Natural killer cell (primary cell): ENCODE measurements at regions not wholly inside any gene's neighbourhood (a gene's known extent, or its start where the extent isn't known, plus 50 kb on each side); places are given as distances from the start of the nearest gene placed in this dataset.
"Not testable (repeated sequence)": the region's sequence is repeated elsewhere in the genome, so short reads cannot be mapped to it uniquely, and the experiment has no call there.

Source experiments
- ATAC-seq, 3 donors: fragments of 150-1000 bp in 2 of 3; fragments of 200-7000 bp in 1 of 3; cut with Tn5 transposase; 1 replicate in 1 of 3; 2 replicates in 2 of 3; pipeline ENCODE4 v1.10.0; 2021; ENCODE audit warnings: mild to moderate bottlenecking in 2 of 3, moderate library complexity in 2 of 3
- DNase-seq, 2 donors: peaks; one replicate each; pipeline versions ENCODE4 v3.0.0 to v3.0.0-alpha.2; 2013 to 2021; ENCODE audit warnings: mixed read lengths in 1 of 2
- H3K27ac ChIP-seq: one replicate; pipeline ENCODE4 v1.5.1; 2013; ENCODE audit warnings: mild to moderate bottlenecking, low read length
- H3K27me3 ChIP-seq: one replicate; pipeline ENCODE4 v1.6.1; 2013; ENCODE audit warnings: low read length; ENCODE audit not compliant: control insufficient read depth, insufficient read depth
- H3K36me3 ChIP-seq: one replicate; pipeline ENCODE4 v1.6.1; 2013; ENCODE audit warnings: low read length; ENCODE audit not compliant: control insufficient read depth, insufficient read depth
- H3K4me1 ChIP-seq: one replicate; pipeline ENCODE4 v1.6.1; 2013; ENCODE audit warnings: low read length; ENCODE audit not compliant: control insufficient read depth, insufficient read depth
- H3K4me3 ChIP-seq: one replicate; pipeline ENCODE4 v1.5.1; 2013; ENCODE audit warnings: low read length
- H3K9me3 ChIP-seq: one replicate; pipeline ENCODE4 v1.6.1; 2013; ENCODE audit warnings: low read length; ENCODE audit not compliant: control insufficient read depth, insufficient read depth
- H3K27ac Mint-ChIP-seq, 2 donors: one replicate each; pipeline ENCODE4 v1.8.0; 2022; ENCODE audit warnings: mild to moderate bottlenecking in 2 of 2, mixed read lengths in 2 of 2, moderate library complexity in 1 of 2
- H3K27me3 Mint-ChIP-seq, 2 donors: one replicate each; pipeline ENCODE4 v1.8.0; 2022; ENCODE audit warnings: low read depth in 2 of 2, mixed read lengths in 2 of 2
- H3K36me3 Mint-ChIP-seq: one replicate; pipeline ENCODE4 v1.8.0; 2022; ENCODE audit warnings: mixed read lengths
- H3K4me1 Mint-ChIP-seq, 2 donors: one replicate each; pipeline ENCODE4 v1.8.0; 2022; ENCODE audit warnings: mixed read lengths in 2 of 2
- H3K4me3 Mint-ChIP-seq: one replicate; pipeline ENCODE4 v1.8.0; 2022; ENCODE audit warnings: mild to moderate bottlenecking, moderate library complexity, mixed read lengths
- H3K9me3 Mint-ChIP-seq, 2 donors: one replicate each; pipeline ENCODE4 v1.8.0; 2022; ENCODE audit warnings: mixed read lengths in 2 of 2
- WGBS: methylation state at CpG from one replicate; pipeline ENCODE4 v1.1.7; 2013; ENCODE audit warnings: missing lambda C conversion rate; ENCODE audit not compliant: insufficient coverage; 5-methylcytosine and 5-hydroxymethylcytosine counted together
- intact Hi-C: fragments of 100-400 bp; cut with micrococcal nuclease; formaldehyde crosslinking; loops from one replicate; pipeline ENCODE4 v1.14.2; 2022
- TF ChIP-seq, protein P1 (sequence below): fragments of 200-600 bp; IDR thresholded peaks from one replicate; pipeline ENCODE4 v1.8.0; 2022; ENCODE audit warnings: antibody characterized with exemption

DNA sequence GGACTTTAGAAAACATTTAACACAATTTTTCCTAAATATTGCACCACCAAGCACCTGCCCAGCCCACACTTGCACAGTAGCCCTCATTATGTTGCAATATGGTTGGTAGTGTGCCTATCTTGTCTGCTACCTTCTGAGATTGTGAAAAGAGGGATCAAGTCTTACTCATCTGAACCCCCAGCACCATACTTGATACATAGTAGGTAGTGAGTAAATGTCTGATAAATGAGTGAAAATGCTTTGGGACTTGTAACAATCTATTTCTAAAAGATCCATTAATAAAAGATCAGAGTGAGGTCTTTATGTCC, 118.4 kb upstream of the MED14 start:
- H3K4me3 Mint-ChIP-seq, result no peak overlapping the region
- no peaks in the 10 kb centered on the region for H3K9me3 Mint-ChIP-seq
- no peaks in the 10 kb centered on the region for H3K36me3 Mint-ChIP-seq
- no peaks in the 10 kb centered on the region for H3K4me1 ChIP-seq
- no peaks in the 10 kb centered on the region for H3K36me3 ChIP-seq
- no peaks in the 10 kb centered on the region for H3K27me3 ChIP-seq
- H3K4me1 Mint-ChIP-seq, result no peaks in the 10 kb centered on the region
- no peak for DNase-seq
- H3K27ac Mint-ChIP-seq, result no peak overlapping the region
- H3K9me3 ChIP-seq, result no peaks in the 10 kb centered on the region
- TF ChIP-seq, protein P1, sequence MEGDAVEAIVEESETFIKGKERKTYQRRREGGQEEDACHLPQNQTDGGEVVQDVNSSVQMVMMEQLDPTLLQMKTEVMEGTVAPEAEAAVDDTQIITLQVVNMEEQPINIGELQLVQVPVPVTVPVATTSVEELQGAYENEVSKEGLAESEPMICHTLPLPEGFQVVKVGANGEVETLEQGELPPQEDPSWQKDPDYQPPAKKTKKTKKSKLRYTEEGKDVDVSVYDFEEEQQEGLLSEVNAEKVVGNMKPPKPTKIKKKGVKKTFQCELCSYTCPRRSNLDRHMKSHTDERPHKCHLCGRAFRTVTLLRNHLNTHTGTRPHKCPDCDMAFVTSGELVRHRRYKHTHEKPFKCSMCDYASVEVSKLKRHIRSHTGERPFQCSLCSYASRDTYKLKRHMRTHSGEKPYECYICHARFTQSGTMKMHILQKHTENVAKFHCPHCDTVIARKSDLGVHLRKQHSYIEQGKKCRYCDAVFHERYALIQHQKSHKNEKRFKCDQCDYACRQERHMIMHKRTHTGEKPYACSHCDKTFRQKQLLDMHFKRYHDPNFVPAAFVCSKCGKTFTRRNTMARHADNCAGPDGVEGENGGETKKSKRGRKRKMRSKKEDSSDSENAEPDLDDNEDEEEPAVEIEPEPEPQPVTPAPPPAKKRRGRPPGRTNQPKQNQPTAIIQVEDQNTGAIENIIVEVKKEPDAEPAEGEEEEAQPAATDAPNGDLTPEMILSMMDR, result no peak
- no peak overlapping the region for H3K4me3 ChIP-seq
- H3K27me3 Mint-ChIP-seq, result peaks cover 9 to 53% of the 10 kb centered on the region in 2 donors
- no peak overlapping the region for H3K27ac ChIP-seq
- intact Hi-C loops, result no loop called here
- no peak for ATAC-seq

DNA sequence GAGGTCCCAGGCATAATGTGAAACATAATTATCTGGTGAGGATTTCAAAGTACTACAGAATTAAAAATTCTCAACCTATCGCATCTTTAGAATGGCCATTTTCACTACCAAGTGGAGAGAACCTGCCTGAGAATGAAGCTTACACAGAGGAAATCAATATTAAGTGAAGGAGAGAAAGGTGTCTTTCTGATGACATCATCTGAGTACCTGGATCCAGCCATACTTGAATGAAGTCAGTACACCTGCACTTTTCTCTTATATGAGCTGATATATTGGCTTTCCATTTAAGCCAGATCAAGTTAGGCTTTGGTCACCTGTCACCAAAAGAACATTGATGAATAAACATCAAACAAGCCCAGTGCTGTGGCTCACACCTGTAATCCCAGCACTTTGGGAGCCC, 118.9 kb upstream of the MED14 start:
- no peaks in the 10 kb centered on the region for H3K36me3 ChIP-seq
- H3K27me3 ChIP-seq, result no peaks in the 10 kb centered on the region
- WGBS, result no CpG with 5 or more reads among the region's 1 CpG
- no peaks in the 10 kb centered on the region for H3K9me3 Mint-ChIP-seq
- H3K4me3 ChIP-seq, result no peak overlapping the region
- H3K27ac ChIP-seq, result no peak overlapping the region
- H3K36me3 Mint-ChIP-seq, result no peaks in the 10 kb centered on the region
- no peaks in the 10 kb centered on the region for H3K4me1 ChIP-seq
- peaks cover 9 to 54% of the 10 kb centered on the region in 2 donors for H3K27me3 Mint-ChIP-seq
- ATAC-seq (no peak), DNase-seq (no peak)
- no peaks in the 10 kb centered on the region for H3K4me1 Mint-ChIP-seq
- no peak overlapping the region for H3K27ac Mint-ChIP-seq
- H3K4me3 Mint-ChIP-seq, result no peak overlapping the region
- no peaks in the 10 kb centered on the region for H3K9me3 ChIP-seq
- intact Hi-C loops, result no loop called here
- TF ChIP-seq, protein P1, result no peak

DNA sequence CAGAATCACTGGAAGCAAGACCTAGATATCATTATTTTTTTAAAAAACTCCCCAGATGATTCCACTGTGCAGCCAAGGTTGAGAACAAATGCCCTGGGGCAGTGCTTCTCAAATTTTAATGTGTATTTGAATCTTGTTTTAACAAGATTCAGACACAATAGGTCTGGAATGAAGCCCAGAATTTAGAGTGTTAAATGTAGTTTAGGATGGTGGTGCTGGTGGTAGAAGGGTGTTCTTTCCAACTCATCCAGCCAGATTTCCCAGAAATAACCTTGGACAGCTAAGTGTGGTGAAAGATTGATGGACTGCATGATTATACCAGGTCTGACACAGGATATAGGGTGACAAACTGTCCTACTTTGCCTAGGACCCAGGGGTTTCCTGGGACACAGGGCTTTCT, 120.1 kb upstream of the MED14 start:
- H3K27me3 Mint-ChIP-seq, result peaks cover 2 to 55% of the 10 kb centered on the region in 2 donors
- DNase-seq (no peak), ATAC-seq (no peak)
- H3K9me3 Mint-ChIP-seq, result no peaks in the 10 kb centered on the region
- TF ChIP-seq, protein P1, result no peak
- H3K4me3 Mint-ChIP-seq, result no peak overlapping the region
- Histone ChIP-seq H3K36me3 (no peaks in the 10 kb centered on the region), H3K27me3 (no peaks in the 10 kb centered on the region), H3K4me1 (no peaks in the 10 kb centered on the region), H3K9me3 (no peaks in the 10 kb centered on the region), H3K4me3 (no peak overlapping the region), H3K27ac (no peak overlapping the region)
- intact Hi-C loops, result no loop called here
- no peaks in the 10 kb centered on the region for H3K4me1 Mint-ChIP-seq
- H3K36me3 Mint-ChIP-seq, result no peaks in the 10 kb centered on the region
- no peak overlapping the region for H3K27ac Mint-ChIP-seq

DNA sequence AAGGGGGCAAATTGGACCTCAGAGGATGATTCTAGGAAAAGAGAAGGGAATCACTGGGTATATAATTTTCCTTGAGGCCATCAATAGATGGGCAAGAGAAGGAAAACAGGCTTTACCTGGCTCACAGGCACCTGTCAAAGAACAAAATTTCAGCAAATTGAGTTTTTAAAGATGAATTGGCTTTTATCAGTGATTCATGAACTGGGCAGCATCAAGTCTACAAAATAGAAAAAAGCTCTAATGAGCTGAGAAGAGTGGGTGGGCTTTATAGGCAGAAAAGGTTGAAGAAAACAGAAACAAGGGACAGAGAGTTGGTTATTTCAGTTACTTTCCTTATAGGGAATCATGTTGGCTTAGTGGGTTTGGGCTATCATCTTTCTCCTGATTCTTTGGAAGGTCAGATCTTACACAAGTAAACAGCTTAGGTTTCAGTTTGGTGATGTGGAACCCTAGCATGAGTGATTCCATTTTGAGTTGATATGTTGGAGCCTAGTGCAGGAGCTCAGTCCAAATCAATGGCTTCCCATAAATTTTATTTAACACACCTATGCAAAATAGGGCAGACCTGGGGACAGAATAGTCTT, 120.7 kb upstream of the MED14 start:
- Mint-ChIP-seq H3K4me3 (no peak overlapping the region), H3K36me3 (no peaks in the 10 kb centered on the region), H3K9me3 (no peaks in the 10 kb centered on the region), H3K27me3 (peaks cover 2 to 49% of the 10 kb centered on the region in 2 donors), H3K4me1 (no peaks in the 10 kb centered on the region), H3K27ac (no peak overlapping the region)
- intact Hi-C loops, result no loop called here
- Histone ChIP-seq H3K27me3 (no peaks in the 10 kb centered on the region), H3K4me3 (no peak overlapping the region), H3K27ac (no peak overlapping the region), H3K4me1 (no peaks in the 10 kb centered on the region), H3K9me3 (no peaks in the 10 kb centered on the region), H3K36me3 (no peaks in the 10 kb centered on the region)
- ATAC-seq, result no peak
- TF ChIP-seq, protein P1, result no peak
- no peak for DNase-seq

DNA sequence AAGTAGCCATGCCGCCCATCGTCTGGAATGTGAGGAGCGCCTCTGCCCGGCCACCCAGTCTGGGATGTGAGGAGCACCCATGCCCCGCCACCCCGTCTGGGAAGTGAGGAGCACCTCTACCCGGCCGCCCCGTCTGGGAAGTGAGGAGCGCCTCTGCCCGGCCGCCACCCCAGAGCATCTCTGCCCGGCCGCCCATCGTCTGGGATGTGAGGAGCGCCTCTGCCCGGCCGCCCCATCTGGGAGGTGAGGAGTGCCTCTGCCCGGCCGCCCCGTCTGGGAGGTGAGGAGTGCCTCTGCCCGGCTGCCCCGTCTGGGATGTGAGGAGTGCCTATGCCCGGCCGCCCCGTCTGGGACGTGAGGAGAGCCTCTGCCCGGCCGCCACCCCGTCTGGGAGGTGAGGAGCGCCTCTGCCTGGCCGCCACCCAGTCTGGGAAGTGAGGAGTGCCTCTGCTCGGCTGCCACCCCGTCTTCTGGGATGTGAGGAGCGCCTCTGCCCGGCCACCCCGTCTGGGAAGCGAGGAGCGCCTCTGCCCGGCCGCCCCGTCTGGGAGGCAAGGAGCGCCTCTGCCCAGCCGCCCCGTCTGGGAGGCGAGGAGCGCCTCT, 126.7 kb upstream of the MED14 start:
- WGBS, result 95% methylated on average over 38 of the region's 47 CpGs
- intact Hi-C loops, DNase-seq, H3K9me3 ChIP-seq, H3K36me3 ChIP-seq, H3K27me3 ChIP-seq, H3K36me3 Mint-ChIP-seq, H3K27ac Mint-ChIP-seq, H3K4me3 Mint-ChIP-seq, H3K4me3 ChIP-seq, H3K9me3 Mint-ChIP-seq, ATAC-seq, H3K4me1 Mint-ChIP-seq, H3K4me1 ChIP-seq, H3K27ac ChIP-seq: not testable (repeated sequence)
- peaks cover 9 to 29% of the 10 kb centered on the region in 2 donors for H3K27me3 Mint-ChIP-seq
